CD14-positive monocyte (primary cell): ENCODE measurements at regions not wholly inside any gene's neighbourhood (a gene's known extent, or its start where the extent isn't known, plus 50 kb on each side); places are given as distances from the start of the nearest gene placed in this dataset.

Source experiments
- DNase-seq, 3 donors: peaks; one replicate each; pipeline ENCODE4 v3.0.0-alpha.2; 2011 to 2022
- H2AFZ ChIP-seq: 2 replicates; pipeline ENCODE4 v1.6.0; 2012; ENCODE audit warnings: mild to moderate bottlenecking, low read depth, low read length, inconsistent platforms; ENCODE audit not compliant: insufficient read depth, poor library complexity, severe bottlenecking
- H3K27ac ChIP-seq, 2 donors: 1 replicate in 1 of 2; 2 replicates in 1 of 2; pipeline ENCODE4 v1.5.1; 2012 to 2013; ENCODE audit warnings: low read length in 2 of 2, control low read depth in 1 of 2, inconsistent platforms in 1 of 2, low read depth in 1 of 2, mild to moderate bottlenecking in 1 of 2
- H3K27me3 ChIP-seq, 2 donors: one replicate each; pipeline versions ENCODE4 v1.6.0 to v1.6.1; 2011 to 2013; ENCODE audit warnings: low read length in 2 of 2; ENCODE audit not compliant: control insufficient read depth in 2 of 2, insufficient read depth in 2 of 2
- H3K36me3 ChIP-seq, 2 donors: replicated peaks in 1 of 2; 1 replicate in 1 of 2; 2 replicates in 1 of 2; pipeline versions ENCODE4 v1.5.1 to v1.6.1; 2012 to 2013; ENCODE audit warnings: low read length in 2 of 2, control low read depth in 1 of 2, inconsistent platforms in 1 of 2, mild to moderate bottlenecking in 1 of 2; ENCODE audit not compliant: insufficient read depth in 2 of 2, control insufficient read depth in 1 of 2
- H3K4me1 ChIP-seq, 2 donors: 1 replicate in 1 of 2; 2 replicates in 1 of 2; pipeline versions ENCODE4 v1.5.1 to v1.6.1; 2012 to 2013; ENCODE audit warnings: low read length in 2 of 2, control low read depth in 1 of 2, inconsistent platforms in 1 of 2, mild to moderate bottlenecking in 1 of 2, moderate library complexity in 1 of 2; ENCODE audit not compliant: insufficient read depth in 2 of 2, control insufficient read depth in 1 of 2
- H3K4me2 ChIP-seq: replicated peaks from 2 replicates; pipeline ENCODE3; 2012; ENCODE audit warnings: low read length, moderate library complexity, mild to moderate bottlenecking; ENCODE audit not compliant: poor library complexity, severe bottlenecking; ENCODE audit errors: extremely low read depth
- H3K4me3 ChIP-seq, 3 experiments: fragments of 200-600 bp in 1 of 3; sonication (generic) in 1 of 3; replicated peaks in 1 of 3; 1 replicate in 2 of 3; 2 replicates in 1 of 3; pipeline ENCODE4 v1.5.1; 2011 to 2013; ENCODE audit warnings: low read length in 3 of 3, mild to moderate bottlenecking in 3 of 3, control low read depth in 2 of 3, low read depth in 2 of 3, inconsistent platforms in 1 of 3, moderate library complexity in 1 of 3
- H3K79me2 ChIP-seq: 2 replicates; pipeline ENCODE4 v1.6.0; 2012; ENCODE audit warnings: mild to moderate bottlenecking, control low read depth, inconsistent platforms, low read length, moderate library complexity; ENCODE audit not compliant: insufficient read depth
- H3K9ac ChIP-seq: 2 replicates; pipeline ENCODE4 v1.6.0; 2017; ENCODE audit warnings: low read length, mild to moderate bottlenecking; ENCODE audit not compliant: insufficient read depth, poor library complexity, severe bottlenecking
- H3K9me3 ChIP-seq, 2 donors: replicated peaks in 1 of 2; 1 replicate in 1 of 2; 2 replicates in 1 of 2; pipeline versions ENCODE4 v1.5.1 to v1.6.1; 2012 to 2013; ENCODE audit warnings: low read length in 2 of 2, control low read depth in 1 of 2; ENCODE audit not compliant: control insufficient read depth in 1 of 2, insufficient read depth in 1 of 2
- H4K20me1 ChIP-seq: 2 replicates; pipeline ENCODE4 v1.6.0; 2012; ENCODE audit warnings: mild to moderate bottlenecking, low read length, control low read depth, moderate library complexity; ENCODE audit not compliant: insufficient read depth
- H3K27ac Mint-ChIP-seq, 7 donors: one replicate each; pipeline ENCODE4 v1.8.0; 2020; ENCODE audit warnings: mild to moderate bottlenecking in 7 of 7, mixed read lengths in 7 of 7, moderate library complexity in 6 of 7, inconsistent platforms in 2 of 7
- H3K27me3 Mint-ChIP-seq, 3 donors: one replicate each; pipeline ENCODE4 v1.8.0; 2021 to 2022; ENCODE audit warnings: low read depth in 3 of 3, mild to moderate bottlenecking in 3 of 3, mixed read lengths in 3 of 3, moderate library complexity in 3 of 3, inconsistent platforms in 1 of 3
- H3K36me3 Mint-ChIP-seq, 2 donors: one replicate each; pipeline ENCODE4 v1.8.0; 2020; ENCODE audit warnings: mixed read lengths in 2 of 2, inconsistent platforms in 1 of 2, mild to moderate bottlenecking in 1 of 2
- H3K4me1 Mint-ChIP-seq: one replicate; pipeline ENCODE4 v1.8.0; 2020; ENCODE audit warnings: mild to moderate bottlenecking, mixed read lengths
- H3K4me3 Mint-ChIP-seq, 2 donors: one replicate each; pipeline ENCODE4 v1.8.0; 2020; ENCODE audit warnings: mild to moderate bottlenecking in 2 of 2, mixed read lengths in 2 of 2, moderate library complexity in 1 of 2
- H3K9me3 Mint-ChIP-seq, 7 donors: one replicate each; pipeline ENCODE4 v1.8.0; 2020 to 2022; ENCODE audit warnings: mixed read lengths in 7 of 7, mild to moderate bottlenecking in 6 of 7, moderate library complexity in 6 of 7, inconsistent platforms in 2 of 7
- CTCF ChIP-seq: fragments of 200-600 bp; IDR thresholded peaks from one replicate; pipeline ENCODE4 v1.8.0; 2022; ENCODE audit warnings: antibody characterized with exemption, mild to moderate bottlenecking
- WGBS: methylation state at CpG from one replicate; pipeline ENCODE4 v1.1.5; 2013; ENCODE audit warnings: missing lambda C conversion rate; ENCODE audit not compliant: insufficient coverage; 5-methylcytosine and 5-hydroxymethylcytosine counted together
- intact Hi-C, 2 donors: fragments of 100-400 bp; cut with micrococcal nuclease; formaldehyde crosslinking; loops; one replicate each; pipeline versions ENCODE4 v1.15.0 to v1.15.1; 2023

DNA sequence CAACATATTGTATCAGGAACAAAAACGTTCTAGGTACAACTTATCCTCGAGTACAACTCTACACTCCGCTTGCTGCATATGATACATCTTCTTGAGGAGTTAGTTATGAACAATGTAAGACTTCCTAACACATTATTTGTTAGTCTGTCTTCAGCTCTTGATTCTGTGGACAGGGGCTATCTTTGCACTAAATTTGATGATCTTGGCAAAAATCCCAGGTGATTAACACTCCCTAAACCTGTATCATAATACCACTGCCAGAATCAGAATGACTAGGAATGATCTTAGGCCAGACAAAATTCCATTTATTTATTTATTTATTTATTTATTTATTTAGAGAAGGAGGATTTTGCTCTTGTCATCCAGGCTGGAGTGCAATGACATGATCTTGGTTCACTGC is 108.7 kb upstream of the AUTS2 start:
- Histone ChIP-seq H3K79me2 (no peaks in the 10 kb centered on the region), H3K4me1 (peaks cover 11 to 13% of the 10 kb centered on the region in 2 donors), H3K4me2 (no peak overlapping the region), H3K9me3 (no peaks in the 10 kb centered on the region), H3K4me3 (no peak overlapping the region), H3K36me3 (no peaks in the 10 kb centered on the region), H3K27me3 (no peaks in the 10 kb centered on the region), H3K27ac (no peak overlapping the region), H2AFZ (no peak overlapping the region), H4K20me1 (no peaks in the 10 kb centered on the region), H3K9ac (no peak overlapping the region)
- peaks cover 11% of the 10 kb centered on the region for H3K4me1 Mint-ChIP-seq
- H3K27me3 Mint-ChIP-seq = peaks cover 1 to 4% (median 1%) of the 10 kb centered on the region in 3 donors
- no peak for TF ChIP-seq CTCF
- no peaks in the 10 kb centered on the region for H3K9me3 Mint-ChIP-seq
- H3K27ac Mint-ChIP-seq = no peak overlapping the region
- no peaks in the 10 kb centered on the region for H3K36me3 Mint-ChIP-seq
- DNase-seq = no peak
- intact Hi-C loops = no loop called here
- H3K4me3 Mint-ChIP-seq = no peak overlapping the region
- WGBS = no CpG with 5 or more reads among the region's 3 CpGs

DNA sequence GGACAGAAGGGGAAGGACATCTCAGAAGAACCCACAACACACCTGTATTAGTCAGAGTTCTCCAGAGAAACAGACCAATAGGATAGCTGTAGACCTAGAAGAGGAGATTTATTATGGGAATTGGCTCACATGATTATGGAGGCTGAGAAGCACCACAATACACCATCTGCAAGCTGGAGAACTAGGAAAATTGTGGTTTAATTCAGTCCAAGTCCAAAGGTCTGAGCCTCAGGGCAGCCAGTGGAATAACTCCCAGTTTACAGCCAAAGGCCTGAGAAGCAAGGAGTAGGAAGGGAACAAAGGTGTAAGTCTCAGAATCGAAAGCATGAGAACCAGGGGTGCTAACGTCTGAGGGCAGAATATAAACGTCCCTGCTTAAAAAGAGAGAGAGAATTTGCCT is 99.6 kb upstream of the AUTS2 start:
- no peaks in the 10 kb centered on the region for H3K36me3 Mint-ChIP-seq
- H3K27ac Mint-ChIP-seq = no peak overlapping the region
- no peak overlapping the region for H2AFZ ChIP-seq
- peaks cover 0 to 3% (median 3%) of the 10 kb centered on the region in 3 donors for H3K27me3 Mint-ChIP-seq
- peaks cover 9 to 12% of the 10 kb centered on the region in 2 donors for H3K4me1 ChIP-seq
- no peak for TF ChIP-seq CTCF
- intact Hi-C loops = no loop called here
- H3K9ac ChIP-seq = no peak overlapping the region
- H4K20me1 ChIP-seq = no peaks in the 10 kb centered on the region
- H3K4me3 Mint-ChIP-seq = no peak overlapping the region
- peaks cover 0 to 7% of the 10 kb centered on the region in 2 donors for H3K9me3 ChIP-seq
- DNase-seq = no peak
- H3K79me2 ChIP-seq = no peaks in the 10 kb centered on the region
- peaks cover 10% of the 10 kb centered on the region for H3K4me1 Mint-ChIP-seq
- H3K27me3 ChIP-seq = no peaks in the 10 kb centered on the region
- H3K9me3 Mint-ChIP-seq = peaks cover 7 to 22% (median 18%) of the 10 kb centered on the region in 7 donors
- no peak overlapping the region for H3K4me2 ChIP-seq
- no peak overlapping the region for H3K4me3 ChIP-seq
- H3K27ac ChIP-seq = no peak overlapping the region
- no peaks in the 10 kb centered on the region for H3K36me3 ChIP-seq
- 100% methylated on average over 1 of the region's 3 CpGs for WGBS
